ENCODE measurements at regions not wholly inside any gene's neighbourhood (a gene's known extent, or its start where the extent isn't known, plus 50 kb on each side); places are given as distances from the start of the nearest gene placed in this dataset.

- H3K4me2 ChIP-seq (ENCODE audit: low read length), result no peak overlapping the region
- no peaks in the 10 kb centered on the region for H3K79me2 ChIP-seq (ENCODE audit: low read length)
- no peak for TF ChIP-seq CTCF (IDR thresholded peaks at IDR 0.05; ENCODE audit: low read depth, low read length)
- TF ChIP-seq EZH2phosphoT487 (IDR thresholded peaks at IDR 0.05; ENCODE audit: low read depth), result no peak
- no peaks in the 10 kb centered on the region for H3K36me3 ChIP-seq (replicated peaks; ENCODE audit: low read depth, low read length)
- H4K20me1 ChIP-seq (ENCODE audit: insufficient read depth, low read length), result no peaks in the 10 kb centered on the region
- H3K9ac ChIP-seq (ENCODE audit: low read length), result no peak overlapping the region
- no peak overlapping the region for H2AFZ ChIP-seq (ENCODE audit: low read depth, low read length)
- H3K9me3 ChIP-seq (ENCODE audit: insufficient read depth, low read length), result no peaks in the 10 kb centered on the region
- no peak overlapping the region for H3K27ac ChIP-seq (ENCODE audit: low read length)
- H3K4me3 ChIP-seq (ENCODE audit: low read length), result no peak overlapping the region
- H3K27me3 ChIP-seq (ENCODE audit: low read depth, low read length), result peaks cover 6% of the 10 kb centered on the region; the same call in 1 of the 2 replicates
- H3K4me1 ChIP-seq (ENCODE audit: low read length), result peaks cover 20% of the 10 kb centered on the region
Measured at GRCh38 chr11:10618490-10618889, 50.0 kb upstream of the LYVE1 start.

Measured in OCI-LY3 (cell line).